HepG2 (cell line): ENCODE measurements at regions not wholly inside any gene's neighbourhood (a gene's known extent, or its start where the extent isn't known, plus 50 kb on each side); places are given as distances from the start of the nearest gene placed in this dataset.

Source experiments
- EP300 ChIP-seq, 3 experiments: sonication (generic) in 1 of 3; formaldehyde crosslinking in 1 of 3; IDR thresholded peaks; 2 replicates each; pipeline versions ENCODE4 v1.5.1 to v1.6.1; 2011 to 2020; ENCODE audit warnings: low read depth in 2 of 3, low read length in 2 of 3, borderline replicate concordance in 1 of 3, improper control_type of control experiment in 1 of 3, mild to moderate bottlenecking in 1 of 3, missing genetic modification reagents in 1 of 3, moderate library complexity in 1 of 3
- EZH2 ChIP-seq: conservative IDR thresholded peaks from 2 replicates; pipeline ENCODE4 v1.6.1; 2012; ENCODE audit warnings: mild to moderate bottlenecking, low read depth, low read length, moderate library complexity
- KAT8 ChIP-seq: IDR thresholded peaks from 2 replicates; pipeline ENCODE4 v1.6.1; 2016; ENCODE audit warnings: missing genetic modification reagents, missing compliant biosample characterization
- MIXL1 ChIP-seq: IDR thresholded peaks from 2 replicates; pipeline ENCODE4 v1.6.1; 2016
- RNF219 ChIP-seq: sonication (generic); formaldehyde crosslinking; IDR thresholded peaks from 2 replicates; pipeline ENCODE4 v1.5.0; 2020; ENCODE audit warnings: mild to moderate bottlenecking, missing genetic modification reagents
- ZNF761 ChIP-seq: sonication (generic); formaldehyde crosslinking; conservative IDR thresholded peaks from 2 replicates; pipeline ENCODE4 v1.4.0; 2020; ENCODE audit warnings: mild to moderate bottlenecking, missing genetic modification reagents
- ZNF839 ChIP-seq: sonication (generic); formaldehyde crosslinking; IDR thresholded peaks from 2 replicates; pipeline ENCODE4 v1.4.0; 2020; ENCODE audit warnings: missing genetic modification reagents, mild to moderate bottlenecking, borderline replicate concordance
- TF ChIP-seq, protein P1 (sequence below): sonication (generic); formaldehyde crosslinking; IDR thresholded peaks from 2 replicates; pipeline ENCODE4 v1.4.0; 2020; ENCODE audit warnings: missing genetic modification reagents, borderline replicate concordance

DNA sequence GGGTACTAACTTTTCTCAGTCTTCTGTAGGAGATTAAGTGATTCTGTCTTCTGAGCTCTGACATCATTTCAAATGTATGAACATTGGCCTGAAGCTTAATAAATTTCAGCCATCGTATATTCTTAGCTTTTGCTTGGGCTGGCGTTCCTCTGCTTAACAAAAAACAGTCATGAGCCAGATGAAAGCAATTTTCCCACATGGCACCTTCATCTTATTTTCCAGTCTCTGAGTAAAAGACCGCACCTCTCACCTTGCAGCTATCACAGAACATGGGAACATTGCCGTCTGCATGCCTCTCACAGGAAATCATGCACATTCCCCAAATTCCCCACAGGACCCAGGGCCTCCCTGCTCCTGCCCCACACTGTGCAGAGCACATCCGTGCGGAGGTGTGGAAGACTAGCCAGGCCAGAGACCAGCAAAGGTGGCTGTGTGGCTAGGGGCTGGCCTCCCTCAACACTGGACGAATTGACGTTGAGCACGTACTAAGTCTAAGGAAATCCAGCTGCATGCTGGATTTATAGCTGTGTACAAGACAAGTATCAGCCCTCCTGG is 531.8 kb upstream of the ID2 start:
- TF ChIP-seq RNF219 (CRISPR knock-in tag) = no peak
- no peak for TF ChIP-seq EP300 (IDR thresholded peaks at IDR 0.05; ENCODE audit: low read depth in 2 of 2, low read length in 2 of 2)
- no peak for TF ChIP-seq EP300 (CRISPR knock-in tag; IDR thresholded peaks at IDR 0.05; ENCODE audit: borderline replicate concordance)
- no peak for TF ChIP-seq ZNF839 (CRISPR knock-in tag)
- TF ChIP-seq ZNF761 (CRISPR knock-in tag) = no peak
- TF ChIP-seq KAT8 (CRISPR knock-in tag) = no peak
- TF ChIP-seq MIXL1 (CRISPR knock-in tag) = no peak
- TF ChIP-seq, protein P1, sequence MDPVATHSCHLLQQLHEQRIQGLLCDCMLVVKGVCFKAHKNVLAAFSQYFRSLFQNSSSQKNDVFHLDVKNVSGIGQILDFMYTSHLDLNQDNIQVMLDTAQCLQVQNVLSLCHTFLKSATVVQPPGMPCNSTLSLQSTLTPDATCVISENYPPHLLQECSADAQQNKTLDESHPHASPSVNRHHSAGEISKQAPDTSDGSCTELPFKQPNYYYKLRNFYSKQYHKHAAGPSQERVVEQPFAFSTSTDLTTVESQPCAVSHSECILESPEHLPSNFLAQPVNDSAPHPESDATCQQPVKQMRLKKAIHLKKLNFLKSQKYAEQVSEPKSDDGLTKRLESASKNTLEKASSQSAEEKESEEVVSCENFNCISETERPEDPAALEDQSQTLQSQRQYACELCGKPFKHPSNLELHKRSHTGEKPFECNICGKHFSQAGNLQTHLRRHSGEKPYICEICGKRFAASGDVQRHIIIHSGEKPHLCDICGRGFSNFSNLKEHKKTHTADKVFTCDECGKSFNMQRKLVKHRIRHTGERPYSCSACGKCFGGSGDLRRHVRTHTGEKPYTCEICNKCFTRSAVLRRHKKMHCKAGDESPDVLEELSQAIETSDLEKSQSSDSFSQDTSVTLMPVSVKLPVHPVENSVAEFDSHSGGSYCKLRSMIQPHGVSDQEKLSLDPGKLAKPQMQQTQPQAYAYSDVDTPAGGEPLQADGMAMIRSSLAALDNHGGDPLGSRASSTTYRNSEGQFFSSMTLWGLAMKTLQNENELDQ (CRISPR knock-in tag) = no peak
- no peak for TF ChIP-seq EZH2
